ENCODE measurements at regions not wholly inside any gene's neighbourhood (a gene's known extent, or its start where the extent isn't known, plus 50 kb on each side); places are given as distances from the start of the nearest gene placed in this dataset.
"Not testable (repeated sequence)": the region's sequence is repeated elsewhere in the genome, so short reads cannot be mapped to it uniquely, and the experiment has no call there.

DNA sequence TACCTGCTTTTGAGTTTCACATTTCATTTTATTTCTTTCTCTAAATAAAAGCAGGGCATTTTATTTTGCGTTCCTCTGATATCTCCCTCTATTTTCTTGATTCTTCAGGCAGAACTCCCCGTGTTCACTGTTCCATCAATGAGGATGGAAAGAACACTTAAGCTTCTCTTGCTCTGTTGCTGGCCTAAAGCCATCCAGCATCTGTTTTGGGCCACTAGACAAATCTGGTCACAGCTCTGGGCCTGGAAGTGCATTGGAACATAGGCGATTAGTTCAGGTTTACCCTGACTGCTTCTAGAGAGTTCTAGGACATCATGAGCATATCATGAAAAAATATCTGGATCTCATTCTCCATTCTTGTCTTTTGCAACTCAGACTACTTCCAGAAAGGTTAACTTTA is 611.2 kb downstream of the UTRN start:
- DNase-seq: no peak

DNA sequence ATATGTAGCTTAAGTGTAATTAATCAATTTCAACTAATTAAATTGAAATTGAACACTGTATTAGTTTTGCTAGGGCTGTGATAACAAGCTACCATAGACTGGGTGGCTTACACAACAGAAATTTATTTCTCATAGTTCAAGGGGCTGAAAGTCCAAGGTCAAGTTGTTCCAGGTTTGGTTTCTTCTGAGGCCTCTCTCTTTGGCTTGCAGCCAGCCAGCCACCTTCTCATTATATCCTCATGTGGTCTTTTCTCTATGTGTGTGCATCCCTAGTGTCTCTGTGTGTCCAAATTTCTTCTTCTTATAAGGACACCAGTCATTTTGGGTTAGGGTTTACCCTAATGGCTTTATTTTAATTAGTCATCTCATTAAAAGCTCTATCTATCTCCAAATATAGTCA is 611.7 kb downstream of the UTRN start:
- DNase-seq: no peak

DNA sequence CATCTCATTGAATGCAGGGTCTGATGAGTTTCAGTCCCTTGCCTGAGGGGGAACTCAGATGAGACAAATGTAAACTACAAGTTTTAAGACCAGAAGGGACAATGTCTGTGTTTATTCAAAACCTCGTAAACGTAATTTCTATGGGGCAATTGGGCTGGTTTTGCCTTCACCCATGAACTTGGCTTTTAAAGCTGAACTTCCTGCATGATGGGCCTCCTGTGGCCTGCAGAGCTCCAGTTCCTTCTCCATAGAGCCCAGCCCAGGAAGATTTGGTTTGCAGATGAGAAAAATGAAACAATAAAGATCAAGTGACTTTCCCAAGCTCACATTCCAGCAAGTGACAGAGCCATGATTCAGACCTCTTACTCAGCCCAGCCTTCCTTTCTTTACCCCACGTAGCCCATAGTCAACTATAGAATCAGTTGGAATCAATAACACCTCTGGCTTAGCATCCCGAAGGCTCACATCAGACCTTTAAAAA is 612.3 kb downstream of the UTRN start:
- DNase-seq: no peak

DNA sequence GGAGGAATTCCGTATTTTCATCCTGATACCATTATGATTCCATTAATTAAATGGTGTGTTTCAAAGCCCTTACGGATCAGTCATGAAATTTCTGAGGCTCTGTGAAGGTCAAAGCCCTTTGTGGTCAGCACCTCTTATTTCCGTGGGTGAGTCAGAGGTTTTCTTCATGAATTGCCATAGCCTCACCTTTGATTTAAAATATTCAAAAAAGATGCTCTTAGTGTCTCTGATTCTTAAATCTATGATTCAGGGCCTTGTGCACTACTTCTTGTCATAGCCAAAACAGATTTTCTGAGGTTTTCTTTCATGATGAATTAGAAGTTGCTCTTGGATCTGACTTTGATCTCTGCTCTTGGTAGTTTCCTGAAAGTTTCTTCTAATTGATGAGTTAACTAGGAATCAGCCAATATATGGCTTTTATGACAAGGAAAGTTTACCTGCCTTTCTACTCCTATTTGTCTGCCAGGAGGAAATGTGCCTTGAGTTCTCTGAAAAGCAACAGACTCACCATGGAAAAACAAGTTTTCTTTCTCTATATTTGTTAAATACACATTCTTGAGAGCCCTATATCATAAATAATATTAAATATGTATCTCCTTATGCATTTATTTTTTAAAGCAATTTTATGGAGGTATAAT is 613.0 kb downstream of the UTRN start:
- DNase-seq: no peak

DNA sequence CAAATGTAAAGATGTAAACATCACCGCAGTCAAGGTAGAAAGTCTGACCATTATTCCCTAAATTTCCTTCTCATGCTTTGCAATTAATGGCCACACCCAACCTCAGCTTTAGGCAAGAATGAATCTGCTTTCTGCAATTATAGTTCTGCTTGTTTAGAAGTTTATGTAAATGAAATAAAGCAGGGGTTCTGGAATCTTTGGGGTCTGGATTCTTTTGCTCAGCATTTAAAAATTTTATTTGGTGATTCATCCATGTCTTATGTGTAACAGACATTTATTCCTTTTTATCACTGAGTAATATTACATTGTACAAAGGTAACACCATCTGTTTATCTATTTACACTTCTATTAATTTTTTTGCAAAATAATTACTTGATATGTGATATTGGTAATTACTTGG is 613.6 kb downstream of the UTRN start:
- DNase-seq: no peak

DNA sequence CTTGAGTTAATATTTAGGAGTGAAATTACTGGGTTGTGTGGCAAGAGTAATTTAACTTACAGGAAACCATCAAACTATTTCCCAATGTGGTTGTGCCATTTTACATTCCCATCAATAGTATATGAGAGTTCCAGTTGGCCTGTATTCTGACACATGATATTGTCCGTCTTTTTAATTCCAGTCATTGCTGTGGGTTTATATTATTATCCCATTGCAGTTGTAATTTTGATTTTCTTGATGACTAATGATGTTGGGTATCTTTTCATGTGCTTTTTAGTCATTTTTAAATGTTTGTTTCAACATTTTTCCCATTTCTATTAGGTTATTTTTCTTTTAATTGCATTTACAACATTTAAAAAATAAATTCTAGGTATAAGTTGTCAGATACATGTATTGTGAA is 614.0 kb downstream of the UTRN start:
- no peak for DNase-seq

DNA sequence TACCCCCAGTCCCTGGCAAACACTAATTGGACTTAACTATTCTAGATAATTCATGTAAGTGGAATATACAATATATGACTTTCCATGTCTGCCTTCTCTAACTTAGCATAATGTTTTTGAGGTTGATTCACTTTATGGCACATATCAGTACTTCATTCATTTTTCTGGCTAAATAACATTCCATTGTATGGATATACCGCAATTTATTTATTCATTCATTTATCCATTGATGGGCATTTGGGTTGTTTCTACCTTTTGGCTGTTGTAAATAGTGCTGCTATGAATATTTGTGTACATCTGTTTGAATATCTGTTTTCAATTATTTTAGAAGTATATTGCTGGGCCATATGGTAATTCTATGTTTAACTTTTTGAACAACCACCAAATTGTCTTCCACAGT is 616.3 kb downstream of the UTRN start:
- DNase-seq: no peak

DNA sequence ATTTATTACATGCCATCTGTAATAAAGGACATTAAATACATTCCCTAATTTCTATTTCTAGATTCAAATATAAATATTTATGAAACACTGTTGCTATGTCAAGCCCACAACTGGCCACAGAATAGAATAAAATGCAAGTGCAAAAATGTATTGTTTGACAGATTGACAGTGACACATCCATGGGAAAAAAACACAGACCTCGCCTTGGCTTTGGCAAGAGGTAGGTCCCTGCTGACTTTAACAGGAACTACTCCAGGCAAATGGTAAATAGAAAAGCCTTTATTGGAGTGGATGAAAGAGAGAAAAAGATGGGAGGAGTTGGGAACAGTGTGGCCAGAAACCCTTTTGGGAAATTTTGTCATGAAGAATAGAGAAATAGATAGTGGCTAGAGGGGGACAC is 622.9 kb downstream of the UTRN start:
- DNase-seq: no peak

DNA sequence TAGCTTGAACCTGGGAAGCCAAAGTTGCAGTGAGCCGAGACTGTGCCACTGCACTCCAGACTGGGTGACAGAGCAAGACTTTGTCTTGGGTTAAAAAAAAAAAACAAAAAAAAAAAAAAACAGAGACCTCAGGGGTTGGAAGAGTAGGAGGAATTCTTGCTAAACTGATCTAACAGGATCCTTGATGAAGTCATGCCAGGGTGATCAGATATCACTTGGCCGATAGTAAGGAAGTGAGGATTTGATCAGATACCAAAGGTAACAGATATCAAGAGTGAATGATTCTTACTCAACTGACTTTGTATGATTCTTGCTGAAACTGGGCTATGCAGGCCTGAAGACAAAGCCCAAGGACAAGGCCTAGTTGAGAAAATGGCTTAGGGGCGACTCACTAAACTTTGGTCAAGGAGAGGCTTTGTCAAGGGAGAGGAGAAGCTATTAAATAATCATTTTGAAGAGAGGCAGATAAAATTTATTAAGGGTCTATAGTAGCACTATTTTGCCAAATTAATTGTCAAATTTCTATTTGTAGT is 624.7 kb downstream of the UTRN start:
- DNase-seq: no peak

DNA sequence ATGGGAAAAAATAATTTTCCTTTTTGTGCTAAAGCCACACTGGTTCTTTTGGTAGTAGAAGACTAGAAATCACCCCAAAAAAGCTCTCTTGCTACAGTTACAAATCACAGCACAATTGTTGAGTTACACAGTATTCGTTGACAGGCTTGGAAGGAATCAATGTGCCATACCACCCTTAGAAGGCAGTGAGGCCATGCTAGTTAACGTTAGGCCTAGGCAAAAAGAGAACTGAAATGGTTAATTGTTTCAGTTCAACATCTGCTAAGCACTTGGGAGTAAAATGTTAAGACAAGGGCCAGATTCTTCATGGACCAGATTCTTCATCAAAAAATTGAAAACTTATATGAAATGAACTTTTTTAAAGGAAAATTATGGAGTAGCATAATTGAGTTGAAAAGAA is 626.2 kb downstream of the UTRN start:
- no peak for DNase-seq

DNA sequence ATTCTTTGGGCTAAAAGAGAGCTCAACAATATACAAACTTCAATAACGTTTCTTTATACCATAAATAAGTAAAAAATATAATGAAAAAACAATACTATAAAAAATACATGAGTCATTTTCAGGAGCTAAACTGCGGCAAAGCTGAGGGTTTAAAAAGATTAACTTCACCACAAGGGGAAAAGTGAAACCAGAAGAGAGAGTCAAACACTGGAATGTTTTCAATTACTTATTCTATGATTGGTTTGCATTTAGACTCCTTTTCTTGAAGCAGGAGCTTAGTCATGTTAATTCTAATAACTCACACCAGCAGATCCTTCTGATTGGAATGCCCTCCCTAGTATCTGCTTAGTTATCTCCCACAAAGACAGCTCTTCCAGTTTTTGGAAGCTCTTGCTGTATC is 627.3 kb downstream of the UTRN start:
- DNase-seq: no peak

DNA sequence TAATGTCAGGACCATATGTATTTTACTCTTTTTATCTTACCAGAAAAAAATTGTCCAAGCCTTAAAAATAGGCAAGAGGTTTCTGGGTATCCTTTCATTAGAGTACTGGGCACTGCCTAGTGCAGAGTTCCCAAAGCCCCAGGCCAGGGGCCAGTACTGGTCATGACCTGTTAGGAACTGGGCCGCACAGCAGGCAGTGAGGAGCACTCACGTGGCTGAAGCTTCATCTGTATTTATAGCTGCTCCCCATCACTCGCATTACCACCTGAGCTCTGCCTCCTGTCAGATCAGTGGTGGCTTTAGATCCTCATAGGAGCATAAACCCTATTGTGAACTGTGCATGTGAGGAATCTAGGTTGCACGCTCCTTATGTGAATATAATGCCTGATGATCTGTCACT is 632.9 kb downstream of the UTRN start:
- DNase-seq: no peak

DNA sequence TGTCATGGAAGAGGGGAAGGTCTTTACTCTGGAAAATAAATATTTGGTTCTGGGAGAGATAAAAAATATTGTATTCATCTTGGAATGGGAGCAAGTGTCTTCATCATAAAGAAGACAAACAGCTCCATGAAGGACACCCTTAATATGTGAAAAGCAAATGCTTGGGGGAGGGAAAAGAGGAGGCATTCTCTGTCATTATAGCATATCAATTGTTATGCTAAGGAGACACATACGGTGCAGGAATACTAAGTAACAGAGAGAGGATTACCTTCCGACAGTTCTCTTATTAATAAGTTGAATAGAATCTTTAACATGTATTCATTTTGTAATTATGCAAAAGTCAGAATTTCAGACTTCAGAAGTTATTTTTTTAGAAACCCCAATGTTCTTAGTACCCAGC is 634.4 kb downstream of the UTRN start:
- no peak for DNase-seq

DNA sequence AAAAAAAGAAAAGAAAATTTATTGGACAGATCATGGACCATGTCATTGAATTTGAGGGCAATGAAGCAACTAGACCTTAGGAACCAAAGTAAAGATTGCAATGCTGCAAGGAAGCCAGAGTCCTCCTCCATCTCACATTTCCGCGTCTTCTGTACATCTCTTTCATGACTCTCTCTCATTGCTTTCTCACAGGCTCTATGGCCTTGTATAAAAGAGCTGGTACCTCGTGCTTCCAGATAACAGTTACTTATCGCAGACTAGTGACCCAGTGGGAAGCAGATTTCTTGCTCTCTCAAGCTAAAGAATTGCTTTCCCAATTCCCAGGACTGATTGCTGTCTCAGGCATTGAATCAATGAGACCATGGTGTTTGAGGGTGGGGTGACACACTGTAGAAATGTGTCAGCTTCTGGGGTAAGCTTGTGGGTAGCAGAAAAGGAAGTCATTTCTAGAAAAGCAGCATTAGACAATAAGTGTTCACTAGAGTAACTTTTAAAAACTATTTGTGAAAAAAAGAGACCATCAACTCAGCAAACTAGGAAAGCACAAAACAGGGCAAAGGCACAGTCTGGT is 635.3 kb downstream of the UTRN start:
- peak in 1 of 5 experiments; percentile 48 for DNase-seq

DNA sequence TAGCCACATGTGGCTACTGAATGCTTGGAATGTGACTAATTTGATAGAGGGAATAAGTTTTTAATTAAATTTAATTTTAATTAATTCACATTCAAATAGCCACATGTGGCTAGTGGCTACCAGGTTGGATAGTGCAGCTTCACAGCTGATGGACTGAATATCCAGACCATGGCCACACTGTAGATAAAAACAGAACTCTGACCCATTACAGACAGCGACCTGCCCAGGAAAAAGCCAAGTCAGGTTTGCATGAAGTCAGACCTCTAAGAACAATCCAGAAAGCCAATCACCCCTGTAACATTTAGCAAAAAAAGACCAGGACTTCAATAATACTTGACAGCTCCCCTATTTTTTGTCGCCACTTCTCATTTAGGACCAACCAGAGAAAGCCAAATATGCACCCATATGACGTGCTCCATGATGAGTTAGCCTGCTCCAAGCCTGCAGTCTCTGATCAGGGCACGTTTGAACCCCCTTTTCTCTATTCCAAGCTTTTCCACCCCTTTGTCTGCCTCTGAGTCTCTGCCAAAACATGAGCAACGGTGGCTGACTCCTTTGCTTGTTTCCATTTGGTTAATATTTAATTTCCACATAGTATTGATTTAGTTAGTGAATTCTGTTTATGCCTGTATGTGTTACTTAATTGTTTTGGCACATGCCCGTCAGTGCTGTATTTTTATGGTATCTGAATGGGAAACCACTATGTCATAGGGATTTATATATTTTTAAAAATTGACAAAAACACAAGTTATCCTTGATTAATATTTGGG is 636.3 kb downstream of the UTRN start:
- no peak for DNase-seq

DNA sequence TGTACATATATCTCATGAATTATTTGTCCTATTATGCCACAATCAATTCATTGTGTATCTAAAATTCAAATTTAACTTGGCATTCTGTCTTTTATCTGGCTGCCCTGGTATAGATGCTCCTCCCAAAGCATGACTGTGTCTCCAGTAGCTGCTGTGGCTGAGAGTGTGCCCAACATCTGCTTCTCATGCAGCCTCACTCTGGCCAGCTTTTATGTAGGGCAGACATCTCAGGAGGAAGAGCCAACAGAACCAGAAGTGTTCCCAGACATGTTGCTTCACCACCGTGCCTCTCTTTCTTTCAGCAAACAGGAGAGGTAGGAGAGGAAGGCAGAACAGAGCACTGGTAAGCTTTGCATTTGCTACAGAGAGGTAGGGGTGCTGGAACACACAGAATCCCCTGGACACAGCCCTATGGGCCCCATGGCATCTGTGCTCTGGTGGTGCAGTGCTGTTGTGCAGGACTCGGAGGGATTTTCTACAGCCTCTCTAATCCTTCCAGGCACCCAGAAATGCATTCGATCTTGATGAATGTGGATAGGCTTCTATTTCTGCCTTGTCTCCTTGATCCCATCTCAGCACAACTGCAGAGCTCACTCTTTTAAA is 637.1 kb downstream of the UTRN start:
- DNase-seq: no peak

DNA sequence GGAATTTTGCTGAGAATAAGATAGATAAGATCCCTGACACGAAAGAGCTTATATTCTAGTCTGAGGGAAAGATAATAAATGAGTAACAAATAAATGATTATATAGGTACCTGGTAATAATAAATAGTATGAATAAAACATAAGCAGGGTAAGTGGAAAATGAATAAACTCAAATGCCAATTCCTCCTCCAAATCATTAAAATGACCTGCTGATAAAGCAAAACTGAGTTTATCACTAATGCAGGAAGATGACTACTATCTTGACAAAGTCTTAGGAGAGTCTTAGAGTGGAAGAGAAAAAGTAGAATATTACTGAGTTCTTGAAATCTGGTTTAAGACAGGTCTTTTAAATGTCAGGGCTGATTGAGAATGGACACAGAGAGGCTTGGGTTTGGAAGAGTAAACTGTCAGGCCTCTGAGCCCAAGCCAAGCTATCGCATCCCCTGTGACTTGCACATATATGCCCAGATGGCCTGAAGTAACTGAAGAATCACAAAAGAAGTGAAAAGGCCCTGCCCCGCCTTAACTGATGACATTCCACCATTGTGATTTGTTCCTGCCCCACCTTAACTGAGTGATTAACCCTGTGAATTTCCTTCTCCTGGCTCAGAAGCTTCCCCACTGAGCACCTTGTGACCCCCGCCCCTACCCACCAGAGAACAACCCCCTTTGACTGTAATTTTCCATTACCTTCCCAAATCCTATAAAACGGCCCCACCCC is 637.8 kb downstream of the UTRN start:
- not testable (repeated sequence) for DNase-seq

DNA sequence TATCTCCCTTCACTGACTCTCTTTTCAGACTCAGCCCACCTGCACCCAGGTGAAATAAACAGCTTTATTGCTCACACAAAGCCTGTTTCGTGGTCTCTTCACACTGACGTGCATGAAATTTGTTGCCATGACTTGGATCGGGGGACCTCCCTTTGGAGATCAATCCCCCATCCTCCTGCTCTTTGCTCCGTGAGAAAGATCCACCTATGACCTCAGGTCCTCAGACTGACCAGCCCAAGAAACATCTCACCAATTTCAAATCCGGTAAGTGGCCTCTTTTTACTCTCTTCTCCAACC is 638.3 kb downstream of the UTRN start:
- DNase-seq: not testable (repeated sequence)

DNA sequence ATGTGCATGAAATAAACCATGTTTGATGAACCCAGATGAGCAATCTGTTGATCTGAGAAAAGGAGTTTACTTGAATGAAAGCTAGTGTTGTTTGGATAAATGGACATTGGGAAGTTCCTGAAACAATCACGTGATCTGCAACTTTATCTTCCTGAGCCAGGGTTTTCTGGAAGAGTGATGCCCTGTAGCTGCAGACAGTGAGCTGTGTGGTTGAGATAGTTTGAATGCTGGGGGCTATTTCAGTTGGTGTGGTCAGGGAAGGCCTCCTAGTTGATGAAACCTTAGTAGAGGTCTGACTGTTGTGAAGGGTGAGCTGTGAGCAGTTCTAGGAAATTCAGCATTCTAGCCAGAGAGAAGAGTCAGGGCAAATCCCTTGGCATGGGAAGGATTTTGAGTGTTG is 643.7 kb downstream of the UTRN start:
- no peak for DNase-seq

DNA sequence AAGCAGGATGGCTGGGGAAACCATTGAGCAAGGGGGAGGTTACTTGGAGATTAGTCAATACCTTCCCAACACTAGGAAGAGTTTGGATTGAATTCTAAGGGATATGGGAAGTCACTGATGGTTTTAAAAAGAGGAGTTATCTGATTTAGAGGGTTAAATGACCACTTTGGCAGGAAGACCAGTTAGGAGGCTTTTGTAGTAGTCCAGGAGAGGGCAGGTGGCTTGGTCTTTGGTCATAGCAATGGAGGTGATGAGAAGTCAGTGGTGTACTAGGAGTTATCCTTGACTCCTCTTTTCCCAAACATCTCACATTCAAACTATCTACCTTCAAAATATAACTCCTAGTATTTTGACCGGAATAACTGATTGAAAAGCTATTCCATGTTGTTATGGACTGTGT is 644.1 kb downstream of the UTRN start:
- no peak for DNase-seq

DNA sequence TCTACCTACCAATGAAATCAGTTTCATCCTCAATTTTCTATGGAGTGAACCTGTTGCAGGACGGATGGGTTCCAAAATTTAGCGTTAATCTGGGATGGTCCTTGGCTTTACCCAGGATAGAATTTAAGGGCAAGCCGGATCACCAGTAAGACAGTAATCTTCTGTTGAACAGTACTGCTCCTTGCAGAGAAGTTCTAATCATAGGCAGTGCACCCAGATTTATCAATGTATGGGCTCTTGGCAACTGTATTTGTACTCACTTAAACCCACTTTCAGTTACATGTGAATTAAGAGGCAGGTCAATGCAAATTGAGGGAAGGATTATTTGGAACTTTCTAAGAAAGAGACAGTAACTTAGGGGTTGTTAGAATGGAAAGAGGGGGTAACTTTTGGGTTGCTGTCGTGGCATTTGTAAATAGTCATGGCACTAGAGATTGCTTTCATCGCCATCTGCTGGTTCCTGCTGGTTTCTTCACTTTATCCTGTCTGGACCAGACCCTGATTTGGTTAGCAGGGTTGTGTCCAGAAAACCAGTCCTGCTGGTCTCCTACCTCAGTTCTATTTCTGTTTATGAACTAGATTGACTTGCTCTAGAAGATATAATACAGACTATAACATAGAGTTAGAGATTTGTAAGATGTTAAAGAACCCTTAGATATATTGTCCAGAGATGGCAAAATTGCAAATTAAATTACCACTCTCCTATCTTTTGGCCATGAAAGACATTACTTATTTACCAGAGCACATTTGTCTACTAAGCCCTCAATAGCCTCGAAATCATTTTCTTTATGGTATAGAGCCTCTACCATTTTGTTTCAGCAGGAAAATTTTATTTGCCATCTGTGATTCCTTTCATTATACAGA is 646.3 kb downstream of the UTRN start:
- DNase-seq: peak in 2 of 5 experiments; percentile 4 to 42

DNA sequence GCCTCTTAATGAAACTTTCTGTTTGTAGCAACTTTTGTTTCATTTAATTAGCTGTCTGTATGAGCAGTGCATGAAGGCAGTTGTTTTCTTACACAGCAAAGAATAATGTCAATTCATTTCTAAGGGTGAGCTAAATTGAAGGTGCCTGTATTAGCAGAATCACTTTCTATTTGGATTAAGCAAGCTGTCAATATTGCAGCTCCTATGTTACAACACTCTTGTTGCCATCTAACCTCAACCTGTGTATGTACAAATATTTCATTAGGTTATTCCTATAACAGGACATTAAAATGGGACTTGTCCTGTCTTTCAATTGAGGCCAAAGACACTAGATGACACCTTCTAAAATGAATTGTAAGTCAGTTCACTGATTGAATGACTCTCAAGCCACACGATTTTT is 647.5 kb downstream of the UTRN start:
- DNase-seq: no peak
